Amygdala (tissue), 56 donors: ENCODE measurements at regions not wholly inside any gene's neighbourhood (a gene's known extent, or its start where the extent isn't known, plus 50 kb on each side); places are given as distances from the start of the nearest gene placed in this dataset.
A peak's percentile ranks its signal among the peaks of the same experiment; 100 is the strongest.

Experiments used
- DNase-seq, 56 donors: peaks; one replicate each; lab custom pipeline; 2025; lab: John Stamatoyannopoulos, UW

GRCh38 chr5:82355053-82355452, 76.9 kb upstream of the RPS23 start:
- DNase-seq: no peak

GRCh38 chr5:82354543-82354942, 76.4 kb upstream of the RPS23 start:
- DNase-seq: no peak

- no peak for DNase-seq
Observed at GRCh38 chr5:82353522-82353921, 75.4 kb upstream of the RPS23 start.

GRCh38 chr5:82352146-82352791, 74.1 kb upstream of the RPS23 start:
- no peak for DNase-seq

GRCh38 chr5:82351754-82352145, 73.6 kb upstream of the RPS23 start:
- peak in 5 of 56 donors; percentile 2 to 54 (median 12) for DNase-seq

- DNase-seq: no peak
Observed at GRCh38 chr5:82351297-82351696, 73.1 kb upstream of the RPS23 start.

GRCh38 chr5:82349652-82350051, 71.5 kb upstream of the RPS23 start:
- DNase-seq: peak in 14 of 56 donors; percentile 3 to 46 (median 12)

- DNase-seq: no peak
Observed at GRCh38 chr5:82348784-82349425, 70.8 kb upstream of the RPS23 start.

- peak in 50 of 56 donors; percentile 3 to 75 (median 44) for DNase-seq
Observed at GRCh38 chr5:82347201-82347865, 69.2 kb upstream of the RPS23 start.

GRCh38 chr5:82346399-82347165, 68.4 kb upstream of the RPS23 start:
- peak in 8 of 56 donors; percentile 11 to 61 (median 38) for DNase-seq

GRCh38 chr5:82345108-82345507, 67.0 kb upstream of the RPS23 start:
- no peak for DNase-seq

- no peak for DNase-seq
Observed at GRCh38 chr5:82341325-82341724, 63.2 kb upstream of the RPS23 start.

GRCh38 chr5:82340799-82341198, 62.6 kb upstream of the RPS23 start:
- DNase-seq: no peak

- DNase-seq: no peak
Observed at GRCh38 chr5:82339792-82340191, 61.6 kb upstream of the RPS23 start.

GRCh38 chr5:82338771-82339373, 60.7 kb upstream of the RPS23 start:
- no peak for DNase-seq

GRCh38 chr5:82336959-82337351, 58.8 kb upstream of the RPS23 start:
- DNase-seq: no peak

- DNase-seq: no peak
Observed at GRCh38 chr5:82336226-82336958, 58.2 kb upstream of the RPS23 start.

- DNase-seq: no peak
Observed at GRCh38 chr5:82335806-82336205, 57.7 kb upstream of the RPS23 start.

GRCh38 chr5:82334856-82335255, 56.7 kb upstream of the RPS23 start:
- DNase-seq: no peak

- no peak for DNase-seq
Observed at GRCh38 chr5:82334085-82334692, 56.0 kb upstream of the RPS23 start.
